Glomerular endothelial cell (primary cell): ENCODE measurements at regions not wholly inside any gene's neighbourhood (a gene's known extent, or its start where the extent isn't known, plus 50 kb on each side); places are given as distances from the start of the nearest gene placed in this dataset.
A peak's percentile ranks its signal among the peaks of the same experiment; 100 is the strongest.

Source experiments
- DNase-seq: peaks from one replicate; pipeline ENCODE4 v3.0.0-alpha.2; 2011; ENCODE audit warnings: low read depth, low spot score; ENCODE audit errors: extremely low read depth

DNA sequence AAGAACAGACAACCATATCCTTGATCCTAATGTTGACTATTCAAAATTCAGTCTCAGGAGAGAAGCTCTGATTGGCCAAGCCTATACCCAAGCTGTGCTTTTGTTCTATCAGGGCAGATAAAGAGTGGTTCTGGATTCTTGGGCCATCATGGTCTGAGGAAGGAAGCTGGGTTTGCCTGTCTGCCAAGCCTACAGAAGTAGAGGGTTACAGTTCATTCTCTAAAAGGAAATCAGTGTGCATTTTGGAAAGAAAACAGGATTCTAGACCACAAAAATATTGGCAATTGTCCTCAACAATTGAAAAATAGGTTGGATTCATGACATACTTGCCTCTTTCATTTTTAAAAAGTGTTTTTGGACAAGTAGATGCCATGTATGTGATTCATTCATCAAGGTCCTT, 145.4 kb upstream of the BMP2 start:
- no peak for DNase-seq

- no peak for DNase-seq
These were observed 149.4 kb upstream of the BMP2 start for GRCh38 chr20:6618051-6618450.

- no peak for DNase-seq
These were observed 151.1 kb upstream of the BMP2 start for GRCh38 chr20:6616421-6616820.

DNA sequence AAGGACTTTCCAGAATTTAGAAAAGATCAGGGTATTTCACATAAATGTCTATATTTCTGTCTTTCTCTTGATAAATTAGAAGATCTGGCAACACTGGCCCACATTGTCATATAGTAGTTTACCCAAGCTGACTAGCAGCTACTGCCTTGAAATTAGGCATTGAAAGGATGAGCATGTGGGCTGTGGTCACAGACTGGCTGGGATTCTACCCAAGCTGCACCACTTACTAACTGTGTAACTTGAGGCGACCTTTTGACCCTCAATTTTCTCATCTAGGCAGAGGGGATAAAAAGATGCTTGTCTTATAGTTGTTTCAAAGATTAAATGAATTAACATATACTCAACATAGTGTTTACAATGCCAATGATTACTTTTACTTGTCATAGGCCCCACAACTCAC, 152.7 kb upstream of the BMP2 start:
- DNase-seq: no peak

- DNase-seq: no peak
These were observed 154.1 kb upstream of the BMP2 start for GRCh38 chr20:6613280-6613861.

GRCh38 chr20:6612606-6612923, 154.9 kb upstream of the BMP2 start:
- no peak for DNase-seq

GRCh38 chr20:6611911-6612605, 155.4 kb upstream of the BMP2 start:
- no peak for DNase-seq

GRCh38 chr20:6606651-6607050, 160.8 kb upstream of the BMP2 start:
- no peak for DNase-seq

DNA sequence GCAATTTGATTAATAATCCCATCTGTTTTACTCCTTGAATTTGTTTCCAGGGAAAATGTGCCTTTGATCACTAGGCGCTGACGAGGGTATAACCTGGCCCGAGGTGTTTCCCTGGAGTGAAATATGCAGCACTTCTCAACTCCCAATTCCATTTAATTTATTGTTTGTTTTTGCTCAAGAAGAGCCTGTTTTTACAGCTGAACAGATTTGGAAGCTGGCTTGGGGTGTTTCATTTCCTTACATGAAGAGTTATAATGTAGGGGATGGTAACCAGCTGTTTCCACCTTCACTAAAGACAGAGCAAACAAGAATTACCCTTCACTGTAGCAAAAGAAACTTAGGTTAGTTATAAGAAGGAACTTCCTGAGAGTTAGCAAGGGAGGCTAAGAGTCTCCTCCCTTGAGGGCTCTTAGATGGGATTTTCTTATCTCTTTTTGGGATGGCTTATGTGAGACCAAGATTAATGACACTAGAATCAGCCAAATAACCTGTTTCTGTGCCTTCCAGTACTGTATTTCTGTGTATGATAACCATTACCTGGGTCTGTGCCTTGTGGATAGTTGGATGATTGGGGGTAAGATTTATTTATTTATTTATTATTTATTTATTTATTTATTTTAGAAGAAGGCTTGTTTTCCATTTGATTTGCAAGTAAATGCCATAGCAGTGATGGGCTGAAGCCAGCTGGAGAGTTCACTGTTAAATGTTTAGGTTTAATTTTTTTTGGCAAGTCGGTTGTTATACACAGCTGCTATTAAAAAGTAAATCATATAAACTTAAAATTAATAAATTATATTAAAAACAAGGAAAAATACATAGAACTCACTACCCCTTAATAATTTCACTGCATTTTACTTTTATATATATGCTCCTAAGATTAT, 162.2 kb upstream of the BMP2 start:
- no peak for DNase-seq

GRCh38 chr20:6604179-6604578, 163.3 kb upstream of the BMP2 start:
- DNase-seq: no peak

DNA sequence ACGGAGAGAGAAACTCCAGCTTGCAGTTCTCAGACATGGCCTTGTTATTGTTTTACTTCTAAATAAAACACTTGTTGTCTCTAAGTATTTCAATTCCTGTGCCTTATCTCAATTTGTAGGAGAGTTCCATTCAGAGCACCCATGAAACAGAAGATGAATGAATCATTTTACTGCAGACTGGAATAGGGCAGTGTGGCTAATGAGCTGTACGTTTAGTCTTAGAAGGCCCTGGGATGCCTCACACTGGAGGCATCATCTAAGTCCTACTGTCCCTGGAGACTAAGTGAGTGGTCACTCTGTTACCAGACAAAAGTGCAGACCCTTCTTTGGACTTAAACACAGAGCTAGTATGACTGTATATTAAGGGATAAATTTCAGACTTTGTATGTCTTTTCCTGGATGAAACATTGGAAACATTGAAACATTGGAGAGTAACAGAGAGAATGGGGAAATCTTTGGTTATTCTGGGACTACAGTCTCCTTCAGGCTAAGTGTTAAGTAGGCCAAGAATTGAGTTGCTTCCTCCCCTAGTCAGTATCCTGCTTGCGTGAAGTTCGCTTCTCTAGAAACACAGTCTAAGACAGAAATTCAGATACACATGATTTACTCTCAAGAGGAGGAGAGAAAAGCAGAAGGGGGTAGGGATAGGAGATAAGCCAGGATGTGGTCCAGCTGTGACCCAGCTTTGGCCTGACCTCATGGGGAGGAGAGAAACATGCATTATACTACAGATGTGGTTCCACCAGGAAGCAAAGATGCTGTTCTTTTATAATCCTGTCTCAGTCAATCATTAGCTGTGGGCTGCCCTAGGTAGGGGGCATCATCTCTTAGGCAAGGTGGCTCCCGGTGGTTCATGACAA, 167.4 kb upstream of the BMP2 start:
- DNase-seq: no peak

DNA sequence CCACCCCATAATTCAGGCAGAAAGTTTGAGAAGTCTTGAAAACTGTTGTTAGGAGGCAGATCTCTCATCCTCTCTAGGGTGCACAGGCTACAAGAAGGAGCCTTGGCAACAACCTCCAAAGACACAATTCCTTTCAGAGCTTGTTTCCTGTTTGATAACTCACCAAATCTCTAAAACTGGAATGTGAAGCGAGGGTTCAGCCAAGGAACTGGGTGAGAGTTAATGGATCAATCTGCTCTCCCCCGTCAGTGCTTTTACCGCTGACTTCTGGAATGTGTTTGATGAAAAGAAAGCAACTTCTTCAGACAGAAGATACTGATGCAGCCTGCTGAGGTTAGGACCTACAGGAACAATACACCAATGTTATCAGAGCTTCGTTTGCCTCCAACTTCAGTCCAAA, 171.8 kb upstream of the BMP2 start:
- peak; percentile 37 for DNase-seq

GRCh38 chr20:6590891-6591637, 176.4 kb upstream of the BMP2 start:
- DNase-seq: peak; percentile 44

DNA sequence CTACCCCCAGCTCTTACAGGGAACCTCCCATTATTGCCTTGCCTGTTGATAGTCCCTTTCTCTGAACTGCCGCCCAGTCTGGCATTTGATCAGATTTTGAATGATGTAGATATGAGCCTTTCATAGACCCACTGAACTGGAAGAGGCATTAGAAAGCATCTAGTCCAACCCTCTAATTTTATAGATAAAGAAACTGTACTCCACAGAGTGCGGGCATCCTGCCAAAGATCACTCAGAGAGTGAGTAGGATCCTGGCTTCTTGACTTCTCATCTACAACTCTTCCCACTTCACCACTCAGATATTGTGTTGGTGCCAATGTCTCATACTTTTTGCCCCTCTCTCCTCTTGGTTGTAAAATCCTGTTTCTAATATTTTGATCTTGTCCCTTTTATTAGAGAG, 179.2 kb upstream of the BMP2 start:
- DNase-seq: no peak

DNA sequence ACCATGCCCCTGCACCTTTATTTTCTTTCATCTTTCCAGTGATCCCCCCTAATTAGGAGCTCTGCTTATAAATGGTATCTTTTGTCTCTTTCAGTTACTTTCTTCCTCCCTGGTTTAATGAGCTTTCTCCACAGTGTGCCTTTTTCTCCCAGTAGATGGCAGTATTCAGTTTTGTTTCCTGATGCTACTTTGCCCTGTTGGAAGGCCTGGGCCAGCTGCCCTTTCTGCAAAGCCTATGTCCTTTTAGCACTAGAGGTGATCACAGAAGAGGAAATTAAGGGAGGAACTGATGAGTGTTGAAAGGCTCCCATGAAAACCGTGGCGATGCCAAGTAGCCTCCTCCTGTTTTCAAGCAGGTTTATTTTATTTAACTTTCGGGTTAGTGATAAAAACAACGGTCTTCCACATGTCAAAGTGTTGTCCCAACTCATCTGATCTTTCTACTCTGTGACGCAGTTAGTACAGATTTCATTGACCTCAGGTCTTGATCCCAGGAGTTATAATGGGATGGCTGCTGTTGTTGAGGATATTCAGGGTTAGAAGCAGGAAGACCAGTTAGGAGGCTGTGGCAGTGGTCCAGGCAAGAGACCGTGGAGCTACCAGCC, 184.2 kb upstream of the BMP2 start:
- DNase-seq: no peak

DNA sequence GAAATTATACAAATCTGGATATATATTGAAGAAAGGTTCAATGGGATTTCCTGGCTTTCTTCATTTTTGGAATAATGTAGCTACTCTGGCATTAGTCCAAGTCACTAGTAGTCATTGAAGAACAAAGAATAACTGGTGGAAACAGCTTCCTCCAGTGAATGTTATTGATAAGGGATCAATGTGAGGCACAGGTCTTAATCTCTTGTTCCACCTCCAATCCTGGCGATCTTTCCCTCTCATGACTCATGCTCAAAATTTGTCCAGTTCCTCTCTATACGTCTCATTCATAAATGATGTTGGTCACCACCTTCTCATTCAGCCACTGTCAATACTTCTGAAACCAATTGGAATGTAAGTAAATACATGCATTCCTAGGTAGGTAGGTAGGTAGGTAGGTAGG, 185.0 kb upstream of the BMP2 start:
- DNase-seq: no peak

GRCh38 chr20:6580486-6580885, 187.0 kb upstream of the BMP2 start:
- no peak for DNase-seq

DNA sequence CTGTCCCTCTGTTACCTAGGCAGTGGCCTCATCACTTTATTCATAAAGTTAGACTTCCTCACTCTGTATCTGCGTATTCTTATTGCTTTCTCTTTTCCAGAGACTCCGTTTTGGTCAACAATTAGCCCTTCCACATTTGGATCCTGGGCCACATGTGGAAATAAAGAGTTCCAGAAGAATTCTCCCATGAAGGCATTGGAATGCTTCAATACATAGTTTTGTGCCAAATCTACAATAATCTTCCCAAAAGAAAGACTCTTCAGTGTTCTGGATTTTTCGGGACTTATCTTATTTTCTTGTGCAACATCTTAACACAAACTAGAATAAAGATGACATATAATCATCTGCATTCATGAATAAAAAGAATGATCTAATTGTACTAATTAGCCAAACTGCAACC, 187.7 kb upstream of the BMP2 start:
- no peak for DNase-seq

DNA sequence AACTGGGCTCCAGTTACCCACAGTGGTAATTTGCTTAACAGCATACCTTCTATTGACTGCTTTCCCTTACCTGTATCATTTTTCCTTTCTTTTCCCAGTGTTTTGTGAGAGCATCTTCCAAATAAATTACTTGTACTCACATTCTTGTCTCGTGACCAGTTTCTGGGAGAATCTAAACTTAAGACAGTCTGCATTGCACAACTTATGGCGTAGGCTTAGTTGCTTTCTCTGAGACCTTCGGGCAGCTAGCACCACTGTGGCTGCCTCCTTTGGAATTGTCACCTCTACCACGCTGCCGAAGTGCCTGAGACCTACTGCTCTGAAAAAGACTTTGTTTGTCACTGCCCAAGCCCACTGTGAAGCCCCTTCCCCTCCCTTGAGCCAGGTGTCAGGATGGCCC, 188.1 kb upstream of the BMP2 start:
- no peak for DNase-seq

GRCh38 chr20:6577451-6577850, 190.0 kb upstream of the BMP2 start:
- DNase-seq: no peak
